Common myeloid progenitor, CD34-positive (primary cell): ENCODE measurements at regions not wholly inside any gene's neighbourhood (a gene's known extent, or its start where the extent isn't known, plus 50 kb on each side); places are given as distances from the start of the nearest gene placed in this dataset.
A peak's percentile ranks its signal among the peaks of the same experiment; 100 is the strongest.

Experiments used
- CTCF ChIA-PET: fragments of 350-600 bp; sonication (Branson Sonifier 250); formaldehyde crosslinking; loops from one replicate; lab custom pipeline; 2021; ENCODE audit warnings: antibody characterized with exemption; lab: Charles Lee
- POLR2A ChIA-PET: fragments of 350-600 bp; sonication (Branson Sonifier 250); formaldehyde crosslinking; loops from one replicate; lab custom pipeline; 2021; ENCODE audit warnings: antibody characterized with exemption; lab: Charles Lee
- DNase-seq, 3 donors: peaks; one replicate each; pipeline versions ENCODE4 v3.0.0 to v3.0.0-alpha.2; 2013
- H3K27ac ChIP-seq, 2 experiments: 1 replicate in 1 of 2; 2 replicates in 1 of 2; pipeline ENCODE4 v1.7.0; 2013; ENCODE audit warnings: inconsistent platforms in 2 of 2, low read length in 2 of 2, mild to moderate bottlenecking in 2 of 2, low read depth in 1 of 2, moderate library complexity in 1 of 2; ENCODE audit not compliant: severe bottlenecking in 2 of 2, insufficient read depth in 1 of 2, poor library complexity in 1 of 2
- H3K27me3 ChIP-seq, 5 experiments: replicated peaks in 2 of 5; 1 replicate in 3 of 5; 2 replicates in 2 of 5; pipeline versions ENCODE4 v1.6.1 to v1.7.0; 2013; ENCODE audit warnings: low read length in 4 of 5, mild to moderate bottlenecking in 2 of 5, moderate library complexity in 2 of 5, inconsistent platforms in 1 of 5; ENCODE audit not compliant: insufficient read depth in 5 of 5, control insufficient read depth in 4 of 5
- H3K36me3 ChIP-seq, 4 experiments: 1 replicate in 2 of 4; 2 replicates in 2 of 4; pipeline versions ENCODE4 v1.6.1 to v1.7.0; 2013; ENCODE audit warnings: low read length in 3 of 4, control low read depth in 1 of 4, mild to moderate bottlenecking in 1 of 4; ENCODE audit not compliant: control insufficient read depth in 4 of 4, insufficient read depth in 4 of 4
- H3K4me1 ChIP-seq, 4 experiments: 1 replicate in 3 of 4; 2 replicates in 1 of 4; pipeline versions ENCODE4 v1.6.1 to v1.7.1; 2013; ENCODE audit warnings: low read length in 3 of 4, mild to moderate bottlenecking in 3 of 4, control low read depth in 1 of 4, inconsistent platforms in 1 of 4, moderate library complexity in 1 of 4; ENCODE audit not compliant: control insufficient read depth in 4 of 4, insufficient read depth in 4 of 4; ENCODE audit errors: control extremely low read depth in 1 of 4
- H3K4me3 ChIP-seq, 7 experiments: 1 replicate in 4 of 7; 2 replicates in 3 of 7; pipeline versions ENCODE4 v1.5.1 to v1.7.0; 2013; ENCODE audit warnings: mild to moderate bottlenecking in 7 of 7, low read length in 6 of 7, moderate library complexity in 6 of 7, inconsistent platforms in 2 of 7, low read depth in 2 of 7, control low read depth in 1 of 7; ENCODE audit not compliant: insufficient read depth in 4 of 7, control insufficient read depth in 1 of 7; ENCODE audit errors: extremely low read depth in 1 of 7
- H3K9me3 ChIP-seq, 5 experiments: 1 replicate in 4 of 5; 2 replicates in 1 of 5; pipeline versions ENCODE4 v1.6.1 to v1.7.1; 2013; ENCODE audit warnings: low read length in 4 of 5, mild to moderate bottlenecking in 2 of 5, inconsistent platforms in 1 of 5, low read depth in 1 of 5, moderate library complexity in 1 of 5; ENCODE audit not compliant: control insufficient read depth in 4 of 5, insufficient read depth in 2 of 5; ENCODE audit errors: control extremely low read depth in 1 of 5
- WGBS: methylation state at CpG from one replicate; pipeline ENCODE4 v1.1.5; 2013; ENCODE audit not compliant: insufficient coverage; 5-methylcytosine and 5-hydroxymethylcytosine counted together

DNA sequence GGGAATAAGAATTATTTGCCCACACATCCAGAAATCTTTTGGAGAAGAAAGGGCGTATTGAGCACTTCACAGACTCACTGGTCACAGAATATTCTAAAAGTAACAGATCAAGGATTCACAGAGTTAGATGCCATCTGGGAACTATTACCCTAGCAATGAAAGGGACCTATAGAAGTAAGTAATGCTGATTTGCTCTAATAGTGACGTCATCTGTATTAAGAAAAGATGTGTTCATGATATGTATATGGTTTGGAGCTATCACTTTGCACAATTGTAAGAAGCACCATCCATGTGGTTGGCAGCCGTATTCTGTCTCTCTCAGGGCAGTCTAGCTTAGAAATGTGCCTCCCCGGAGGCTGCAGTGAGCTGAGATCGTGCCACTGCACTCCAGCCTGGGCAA is 52.8 kb upstream of the SV2C start:
- ChIA-PET POLR2A (no interaction called here), CTCF (no interaction called here)
- no peaks in the 10 kb centered on the region for H3K36me3 ChIP-seq
- H3K4me1 ChIP-seq: no peaks in the 10 kb centered on the region
- H3K9me3 ChIP-seq: no peaks in the 10 kb centered on the region
- WGBS: 86% methylated on average over 3 of the region's 5 CpGs
- no peak overlapping the region for H3K27ac ChIP-seq
- H3K4me3 ChIP-seq: no peak overlapping the region
- peaks cover 0 to 2% (median 0%) of the 10 kb centered on the region in 5 experiments for H3K27me3 ChIP-seq
- no peak for DNase-seq

DNA sequence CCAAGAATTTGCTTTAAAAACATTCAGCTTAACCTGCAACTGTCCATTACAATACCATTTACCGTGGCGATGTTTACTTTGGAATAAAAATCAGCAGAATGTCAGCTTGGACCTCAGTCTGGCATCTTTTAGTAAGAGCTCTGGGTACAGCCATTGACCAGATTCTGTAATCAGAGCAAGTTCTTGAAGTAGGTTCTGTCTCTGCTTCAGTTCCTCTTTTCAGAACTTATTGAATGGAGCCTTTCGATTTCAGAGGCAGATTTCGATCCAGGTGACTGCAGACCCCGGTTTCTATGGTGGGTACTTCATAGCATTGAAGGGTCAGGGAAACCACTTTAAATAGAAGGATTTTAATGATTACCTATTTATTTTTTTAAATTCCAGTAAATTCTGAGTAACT is 53.4 kb upstream of the SV2C start:
- peak in 1 of 3 donors; percentile 14 for DNase-seq
- H3K4me3 ChIP-seq: no peak overlapping the region

DNA sequence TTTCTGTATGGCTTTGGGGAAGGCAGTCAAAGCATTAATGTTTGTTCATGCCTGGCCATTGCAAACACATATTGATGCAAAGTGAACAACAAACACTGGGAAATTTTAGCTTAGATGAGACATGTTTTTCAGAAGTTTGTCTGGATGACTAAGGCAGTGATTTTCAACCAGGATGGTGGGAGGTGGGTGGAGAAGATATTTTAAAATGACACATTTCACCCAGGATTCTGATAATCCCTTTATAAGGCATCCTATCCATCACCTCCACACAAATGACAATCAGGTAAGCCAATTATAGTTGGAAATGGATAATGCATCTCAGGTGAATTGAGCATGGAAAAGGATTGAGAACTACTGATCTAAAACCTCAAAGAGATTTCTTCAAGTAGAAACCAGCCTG is 57.4 kb upstream of the SV2C start:
- H3K4me3 ChIP-seq: no peak overlapping the region
- no peak overlapping the region for H3K27ac ChIP-seq
- no peaks in the 10 kb centered on the region for H3K36me3 ChIP-seq
- H3K4me1 ChIP-seq: no peaks in the 10 kb centered on the region
- CTCF ChIA-PET: no interaction called here
- H3K27me3 ChIP-seq: peaks cover 0 to 6% (median 0%) of the 10 kb centered on the region in 5 experiments
- no peak for DNase-seq
- no peaks in the 10 kb centered on the region for H3K9me3 ChIP-seq
- POLR2A ChIA-PET: no interaction called here

More for the DNA sequence above, 53.4 kb upstream of the SV2C start:
- H3K4me1 ChIP-seq: no peaks in the 10 kb centered on the region
- no peaks in the 10 kb centered on the region for H3K36me3 ChIP-seq
- H3K27me3 ChIP-seq: peaks cover 0 to 6% (median 0%) of the 10 kb centered on the region in 5 experiments
- WGBS: 89% methylated on average over 2 of the region's 5 CpGs
- H3K9me3 ChIP-seq: no peaks in the 10 kb centered on the region
- CTCF ChIA-PET: no interaction called here
- POLR2A ChIA-PET: no interaction called here
- H3K27ac ChIP-seq: no peak overlapping the region

DNA sequence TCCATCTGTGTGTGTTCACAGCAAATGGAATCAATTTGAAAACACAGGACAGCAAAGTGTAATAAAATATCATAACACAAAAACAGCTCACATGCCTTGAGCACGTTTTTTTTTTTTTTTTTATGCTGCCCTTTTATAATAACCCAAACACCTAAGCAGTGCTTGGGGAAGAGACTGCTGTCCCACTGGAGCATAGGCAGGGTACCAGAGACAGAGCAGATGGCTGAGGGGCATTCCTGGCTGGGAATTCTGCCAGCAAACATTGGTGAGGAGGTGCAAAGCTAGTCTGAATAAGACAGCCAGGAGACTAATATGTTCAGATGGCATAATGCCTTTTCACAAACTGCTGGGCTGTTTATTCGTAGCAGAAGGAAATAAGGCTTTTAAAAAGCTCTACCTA is 58.1 kb upstream of the SV2C start:
- 80% methylated on average over 1 of the region's 2 CpGs for WGBS
- H3K27me3 ChIP-seq: peaks cover 0 to 7% (median 0%) of the 10 kb centered on the region in 5 experiments
- DNase-seq: no peak
- H3K36me3 ChIP-seq: no peaks in the 10 kb centered on the region
- H3K4me3 ChIP-seq: no peak overlapping the region
- H3K4me1 ChIP-seq: no peaks in the 10 kb centered on the region
- ChIA-PET CTCF (no interaction called here), POLR2A (no interaction called here)
- H3K27ac ChIP-seq: no peak overlapping the region
- H3K9me3 ChIP-seq: no peaks in the 10 kb centered on the region

DNA sequence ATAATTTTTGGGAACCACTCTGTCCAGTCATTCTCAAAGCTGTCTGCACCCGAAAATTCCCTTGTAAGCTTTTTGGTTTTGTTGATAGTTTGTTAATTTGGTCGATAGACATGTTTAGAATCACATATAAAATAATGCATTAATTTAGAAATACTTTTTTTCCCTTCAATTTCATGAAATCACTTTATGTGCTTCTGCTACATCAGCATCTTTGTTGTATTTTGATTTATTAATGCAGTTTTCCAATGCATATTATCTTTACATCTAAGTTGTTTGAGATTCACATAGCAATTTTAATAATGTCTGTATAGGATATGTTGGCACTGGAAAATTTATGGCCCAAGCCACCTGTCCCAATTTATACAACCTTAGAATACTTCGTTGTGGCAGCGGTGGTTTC is 60.6 kb upstream of the SV2C start:
- no CpG with 5 or more reads among the region's 4 CpGs for WGBS
- ChIA-PET POLR2A (no interaction called here), CTCF (interaction anchor here (1.1 kb wide), 1 partner anchor 8 kb away, joined by 4 read pairs; no protein-coding TSS in a partner anchor)

DNA sequence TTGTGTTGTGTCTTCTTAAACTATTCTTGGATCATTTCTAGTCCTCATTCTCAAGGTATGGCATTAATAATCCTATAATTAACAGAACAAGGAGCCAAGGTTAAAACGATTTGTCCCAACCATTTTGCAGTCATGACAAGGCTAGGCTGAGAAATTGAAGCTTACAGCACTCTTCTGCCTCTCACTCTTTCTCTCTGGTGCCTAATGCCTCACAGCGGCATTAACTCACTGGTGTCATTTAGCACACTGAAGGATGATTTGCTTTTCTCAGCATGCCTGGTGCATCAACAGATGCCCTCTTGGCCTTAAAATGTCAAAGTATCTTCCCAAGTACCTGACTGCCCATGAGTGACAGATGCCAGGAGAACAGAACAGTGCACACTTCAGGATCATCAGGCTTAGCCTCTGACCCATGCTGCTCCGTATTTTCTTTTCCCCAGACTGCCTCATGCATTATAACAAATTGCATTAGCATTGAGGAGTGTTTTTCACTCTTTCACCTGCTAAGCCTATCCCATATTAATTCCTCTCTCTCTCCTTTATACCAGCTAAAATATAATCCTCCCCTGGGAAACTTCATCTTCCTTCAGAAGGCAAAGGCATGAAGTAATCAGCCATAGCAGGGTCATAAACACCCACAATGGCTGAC is 61.1 kb upstream of the SV2C start:
- H3K27ac ChIP-seq: no peak overlapping the region
- peaks cover 0 to 6% (median 0%) of the 10 kb centered on the region in 5 experiments for H3K27me3 ChIP-seq
- no peaks in the 10 kb centered on the region for H3K4me1 ChIP-seq
- 88% methylated on average over 3 of the region's 3 CpGs for WGBS
- ChIA-PET POLR2A (no interaction called here), CTCF (no interaction called here)
- DNase-seq: no peak
- no peaks in the 10 kb centered on the region for H3K36me3 ChIP-seq
- no peak overlapping the region for H3K4me3 ChIP-seq
- no peaks in the 10 kb centered on the region for H3K9me3 ChIP-seq

More for the DNA sequence above, 60.6 kb upstream of the SV2C start:
- Histone ChIP-seq H3K27ac (no peak overlapping the region), H3K9me3 (no peaks in the 10 kb centered on the region), H3K4me3 (no peak overlapping the region), H3K36me3 (no peaks in the 10 kb centered on the region), H3K4me1 (no peaks in the 10 kb centered on the region), H3K27me3 (peaks cover 0 to 6% (median 0%) of the 10 kb centered on the region in 5 experiments)
- DNase-seq: no peak

DNA sequence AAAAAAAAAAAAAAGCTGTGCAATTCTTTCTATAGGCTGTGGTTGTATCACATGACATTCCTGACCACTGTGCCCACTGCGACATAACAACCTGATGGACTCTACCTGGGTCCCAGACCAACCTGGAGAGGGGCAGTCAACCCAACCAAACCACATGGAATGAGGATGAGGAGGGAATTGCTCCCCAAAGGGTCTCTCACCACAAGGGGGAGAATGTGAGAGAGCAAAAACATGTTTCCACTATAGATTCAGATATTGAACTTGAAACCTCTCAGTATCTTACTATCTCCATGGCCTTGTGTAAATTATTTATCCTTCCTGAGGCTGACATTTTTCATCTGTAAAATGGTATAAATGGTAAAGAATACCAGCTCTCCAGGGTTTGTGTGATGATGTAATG is 66.9 kb upstream of the SV2C start:
- POLR2A ChIA-PET: no interaction called here
- Histone ChIP-seq H3K4me1 (no peaks in the 10 kb centered on the region), H3K27me3 (peaks cover 0 to 6% (median 2%) of the 10 kb centered on the region in 5 experiments), H3K36me3 (no peaks in the 10 kb centered on the region), H3K4me3 (no peak overlapping the region), H3K9me3 (no peaks in the 10 kb centered on the region), H3K27ac (no peak overlapping the region)
- CTCF ChIA-PET: no interaction called here
- peak in 1 of 3 donors; percentile 8 for DNase-seq
- no CpG with 5 or more reads among the region's 1 CpG for WGBS
